ENCODE measurements at regions not wholly inside any gene's neighbourhood (a gene's known extent, or its start where the extent isn't known, plus 50 kb on each side); places are given as distances from the start of the nearest gene placed in this dataset.

GRCh38 chr9:107542411-107543157, 53.0 kb upstream of the KLF4 start:
- H3K36me3 Mint-ChIP-seq, result no peaks in the 10 kb centered on the region
- H3K27ac Mint-ChIP-seq, result no peak overlapping the region
- no peaks in the 10 kb centered on the region for H3K4me1 Mint-ChIP-seq (ENCODE audit: low read depth)
- no peaks in the 10 kb centered on the region for H3K9me3 Mint-ChIP-seq (ENCODE audit: low read depth)
- no peaks in the 10 kb centered on the region for H3K27me3 Mint-ChIP-seq
- H3K4me3 Mint-ChIP-seq, result no peak overlapping the region

- Mint-ChIP-seq H3K4me3 (no peak overlapping the region), H3K36me3 (no peaks in the 10 kb centered on the region), H3K27ac (no peak overlapping the region), H3K4me1 (ENCODE audit: low read depth) (no peaks in the 10 kb centered on the region), H3K27me3 (no peaks in the 10 kb centered on the region), H3K9me3 (ENCODE audit: low read depth) (no peaks in the 10 kb centered on the region)
Measured at GRCh38 chr9:107541523-107541922, 52.0 kb upstream of the KLF4 start.

- Mint-ChIP-seq H3K27ac (no peak overlapping the region), H3K36me3 (no peaks in the 10 kb centered on the region), H3K9me3 (ENCODE audit: low read depth) (no peaks in the 10 kb centered on the region), H3K4me3 (no peak overlapping the region), H3K4me1 (ENCODE audit: low read depth) (no peaks in the 10 kb centered on the region), H3K27me3 (no peaks in the 10 kb centered on the region)
Measured at GRCh38 chr9:107540164-107540561, 50.6 kb upstream of the KLF4 start.

GRCh38 chr9:107539427-107540163, 50.0 kb upstream of the KLF4 start:
- Mint-ChIP-seq H3K4me3 (no peak overlapping the region), H3K9me3 (ENCODE audit: low read depth) (no peaks in the 10 kb centered on the region), H3K27ac (no peak overlapping the region), H3K36me3 (no peaks in the 10 kb centered on the region), H3K27me3 (no peaks in the 10 kb centered on the region), H3K4me1 (ENCODE audit: low read depth) (no peaks in the 10 kb centered on the region)

Measured in activated naive CD8-positive, alpha-beta T cell (primary cell).